Type B pancreatic cell (in vitro differentiated cells): ENCODE measurements at regions not wholly inside any gene's neighbourhood (a gene's known extent, or its start where the extent isn't known, plus 50 kb on each side); places are given as distances from the start of the nearest gene placed in this dataset.

Experiments used
- DNase-seq: peaks from one replicate; pipeline ENCODE4 v3.0.0; 2021; ENCODE audit warnings: mixed read lengths; ENCODE audit not compliant: unreplicated experiment; ENCODE audit errors: extremely low spot score
- H3K27ac Mint-ChIP-seq: 2 replicates; pipeline ENCODE4 v1.8.0; 2021; ENCODE audit warnings: mild to moderate bottlenecking, mixed read lengths
- H3K27me3 Mint-ChIP-seq: 2 replicates; pipeline ENCODE4 v1.8.0; 2021; ENCODE audit warnings: mixed read lengths
- H3K36me3 Mint-ChIP-seq: 2 replicates; pipeline ENCODE4 v1.8.0; 2021; ENCODE audit warnings: mixed read lengths
- H3K4me1 Mint-ChIP-seq: one replicate; pipeline ENCODE4 v1.8.0; 2021; ENCODE audit warnings: mixed read lengths; ENCODE audit not compliant: unreplicated experiment
- H3K4me3 Mint-ChIP-seq: 2 replicates; pipeline ENCODE4 v1.8.0; 2021; ENCODE audit warnings: mild to moderate bottlenecking, mixed read lengths
- H3K9me3 Mint-ChIP-seq: 2 replicates; pipeline ENCODE4 v1.8.0; 2021; ENCODE audit warnings: mixed read lengths
- TF ChIP-seq, protein P1 (sequence below): fragments of 200-600 bp; sonication (generic); conservative IDR thresholded peaks from 2 replicates; pipeline ENCODE4 v1.5.0; 2021; ENCODE audit warnings: antibody characterized with exemption, mild to moderate bottlenecking

DNA sequence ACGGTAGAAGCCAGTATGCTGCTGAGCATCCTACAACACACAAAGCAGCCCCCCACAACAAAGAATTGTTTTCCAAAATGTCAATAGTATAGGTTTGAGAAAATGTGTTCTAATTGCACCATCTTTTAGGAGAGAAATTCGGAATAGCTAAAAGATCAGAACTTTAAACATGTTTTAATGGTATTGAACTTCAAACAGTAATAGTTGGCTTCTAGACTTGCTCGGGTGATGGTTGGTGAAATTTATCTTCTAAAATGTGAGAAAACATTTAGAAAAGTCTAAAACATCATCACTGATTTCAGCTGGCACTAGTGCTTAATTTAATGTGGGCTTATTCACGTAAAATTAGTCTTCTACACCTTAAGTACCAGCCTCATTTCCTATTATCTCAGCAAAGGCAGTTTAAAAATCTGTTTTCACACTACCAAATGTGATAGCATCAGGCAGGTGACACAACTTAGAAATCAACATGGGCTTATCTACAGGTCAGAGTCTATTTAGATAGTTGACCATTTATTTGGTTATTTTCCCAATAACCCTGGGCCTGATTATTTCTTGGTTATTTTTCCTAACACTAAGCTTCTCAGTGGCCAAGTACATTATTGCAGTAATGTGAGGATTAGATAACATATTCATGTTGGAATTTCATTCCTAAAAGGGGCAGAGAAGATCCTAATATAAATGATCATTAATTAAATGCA lies 399.3 kb upstream of the PKN2 start:
- Mint-ChIP-seq H3K4me1 (no peaks in the 10 kb centered on the region), H3K27ac (no peak overlapping the region), H3K9me3 (no peaks in the 10 kb centered on the region), H3K4me3 (no peak overlapping the region), H3K36me3 (no peaks in the 10 kb centered on the region), H3K27me3 (no peaks in the 10 kb centered on the region)
- DNase-seq = no peak
- TF ChIP-seq, protein P1, sequence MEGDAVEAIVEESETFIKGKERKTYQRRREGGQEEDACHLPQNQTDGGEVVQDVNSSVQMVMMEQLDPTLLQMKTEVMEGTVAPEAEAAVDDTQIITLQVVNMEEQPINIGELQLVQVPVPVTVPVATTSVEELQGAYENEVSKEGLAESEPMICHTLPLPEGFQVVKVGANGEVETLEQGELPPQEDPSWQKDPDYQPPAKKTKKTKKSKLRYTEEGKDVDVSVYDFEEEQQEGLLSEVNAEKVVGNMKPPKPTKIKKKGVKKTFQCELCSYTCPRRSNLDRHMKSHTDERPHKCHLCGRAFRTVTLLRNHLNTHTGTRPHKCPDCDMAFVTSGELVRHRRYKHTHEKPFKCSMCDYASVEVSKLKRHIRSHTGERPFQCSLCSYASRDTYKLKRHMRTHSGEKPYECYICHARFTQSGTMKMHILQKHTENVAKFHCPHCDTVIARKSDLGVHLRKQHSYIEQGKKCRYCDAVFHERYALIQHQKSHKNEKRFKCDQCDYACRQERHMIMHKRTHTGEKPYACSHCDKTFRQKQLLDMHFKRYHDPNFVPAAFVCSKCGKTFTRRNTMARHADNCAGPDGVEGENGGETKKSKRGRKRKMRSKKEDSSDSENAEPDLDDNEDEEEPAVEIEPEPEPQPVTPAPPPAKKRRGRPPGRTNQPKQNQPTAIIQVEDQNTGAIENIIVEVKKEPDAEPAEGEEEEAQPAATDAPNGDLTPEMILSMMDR = no peak

DNA sequence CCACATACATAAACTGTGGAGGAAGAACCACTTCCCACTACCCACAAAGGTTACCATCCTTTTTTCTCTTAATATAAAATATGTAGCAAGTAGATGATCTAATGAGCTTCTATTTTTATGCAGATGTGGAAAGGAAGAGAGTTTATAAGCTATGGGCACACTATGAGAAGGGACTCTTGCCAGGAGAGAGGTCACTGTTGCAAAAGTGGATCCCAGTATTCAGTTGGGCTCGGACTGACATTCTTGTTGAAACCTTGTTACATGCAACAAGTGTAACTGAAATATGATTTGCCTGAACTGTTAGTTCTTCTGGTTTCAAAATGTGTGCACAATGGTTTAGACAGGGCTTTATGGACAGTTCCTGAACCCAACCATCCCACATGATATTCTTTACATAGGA lies 397.4 kb upstream of the PKN2 start:
- TF ChIP-seq, protein P1 = no peak
- Mint-ChIP-seq H3K36me3 (no peaks in the 10 kb centered on the region), H3K9me3 (no peaks in the 10 kb centered on the region), H3K4me1 (no peaks in the 10 kb centered on the region), H3K27me3 (peaks cover 5% of the 10 kb centered on the region), H3K27ac (no peak overlapping the region), H3K4me3 (no peak overlapping the region)
- DNase-seq = no peak

DNA sequence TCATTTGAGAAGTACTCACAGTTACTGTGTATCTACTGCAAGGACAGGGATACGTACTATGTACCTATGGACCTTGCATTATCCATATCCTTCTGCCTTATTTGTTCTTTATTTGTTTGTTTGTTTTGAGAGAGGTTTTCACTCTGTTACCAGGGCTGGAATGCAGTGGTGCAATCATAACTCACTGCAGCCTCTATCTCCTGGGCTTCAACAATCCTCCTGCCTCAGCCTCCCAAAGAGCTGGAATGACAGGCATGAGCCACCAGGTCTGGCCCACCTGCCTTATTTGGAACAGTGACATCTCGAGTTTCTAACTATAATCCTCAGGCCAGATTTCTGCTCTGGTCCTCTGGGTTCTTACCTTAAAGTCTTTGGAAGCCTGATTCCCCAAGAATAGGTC lies 395.5 kb upstream of the PKN2 start:
- DNase-seq = no peak
- H3K27me3 Mint-ChIP-seq = peaks cover 5% of the 10 kb centered on the region
- TF ChIP-seq, protein P1 = no peak
- H3K27ac Mint-ChIP-seq = no peak overlapping the region
- no peak overlapping the region for H3K4me3 Mint-ChIP-seq
- no peaks in the 10 kb centered on the region for H3K9me3 Mint-ChIP-seq
- no peaks in the 10 kb centered on the region for H3K36me3 Mint-ChIP-seq
- no peaks in the 10 kb centered on the region for H3K4me1 Mint-ChIP-seq

DNA sequence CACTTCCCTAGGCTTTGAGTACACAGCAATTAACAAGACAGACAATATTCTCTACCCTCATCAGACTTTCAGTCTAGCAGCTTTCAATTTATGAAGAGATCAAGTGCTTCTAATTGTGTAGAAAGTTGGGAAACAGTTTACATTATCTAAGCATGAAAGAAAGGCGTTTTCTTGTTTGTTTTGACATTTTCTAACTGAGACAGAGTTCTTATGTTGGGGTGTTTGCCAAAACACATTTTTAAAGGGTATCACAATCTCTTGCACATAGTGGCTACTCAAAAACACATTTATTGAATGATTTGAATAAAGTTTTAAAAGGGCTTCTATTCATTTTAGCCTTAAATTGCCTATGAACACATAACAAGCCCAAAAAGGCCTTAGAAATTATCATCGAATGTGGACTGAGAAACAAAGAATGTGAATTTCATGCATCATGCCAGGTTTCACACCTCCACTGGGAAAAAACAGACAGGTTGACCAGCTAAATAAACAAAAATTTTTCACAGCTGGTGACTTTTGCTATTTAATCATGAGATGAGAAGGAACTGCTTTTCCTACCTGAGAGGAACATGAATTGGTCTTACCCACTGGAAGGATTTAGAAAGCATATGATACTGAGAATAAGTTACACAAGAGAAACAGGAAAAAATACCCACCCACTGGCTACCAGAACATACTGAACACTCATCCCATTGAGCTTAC lies 394.5 kb upstream of the PKN2 start:
- no peak overlapping the region for H3K27ac Mint-ChIP-seq
- no peak overlapping the region for H3K4me3 Mint-ChIP-seq
- H3K36me3 Mint-ChIP-seq = no peaks in the 10 kb centered on the region
- no peak for DNase-seq
- TF ChIP-seq, protein P1 = no peak
- H3K9me3 Mint-ChIP-seq = no peaks in the 10 kb centered on the region
- H3K27me3 Mint-ChIP-seq = peaks cover 8% of the 10 kb centered on the region
- no peaks in the 10 kb centered on the region for H3K4me1 Mint-ChIP-seq

DNA sequence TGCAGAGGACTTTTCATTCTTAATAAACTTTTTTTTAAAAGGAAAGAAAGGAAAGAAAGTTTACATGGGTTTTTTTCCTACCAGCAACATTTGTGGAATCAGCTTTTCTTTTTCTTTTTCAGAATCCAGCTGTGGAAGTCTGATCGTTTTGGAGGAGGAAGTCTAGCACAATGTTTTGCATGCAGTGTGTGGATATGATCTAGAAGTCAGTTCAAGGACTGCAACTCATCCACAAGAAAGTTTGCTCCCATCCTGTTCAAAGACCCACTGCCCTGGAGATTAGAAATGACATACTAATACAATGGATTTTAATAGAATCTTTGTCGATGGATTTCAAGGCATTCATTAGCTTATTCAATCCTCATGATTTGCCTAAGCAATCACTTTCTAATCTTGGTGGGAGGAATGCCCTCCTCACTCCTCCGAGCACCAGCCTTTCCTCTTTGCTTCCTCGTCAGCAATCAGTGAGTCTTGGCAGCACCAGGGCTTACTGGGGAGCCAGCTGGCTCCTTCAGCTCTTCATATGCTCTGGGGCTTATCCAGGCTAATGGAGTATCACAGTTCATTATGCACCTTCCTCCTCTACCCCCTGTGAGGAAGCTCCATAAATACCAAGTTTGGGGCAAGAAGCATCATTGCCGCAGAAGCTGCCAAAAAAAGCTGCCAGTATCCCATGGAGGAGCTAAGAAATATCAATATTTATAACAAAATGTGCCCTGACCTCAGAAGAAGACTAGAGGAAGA lies 392.3 kb upstream of the PKN2 start:
- no peaks in the 10 kb centered on the region for H3K4me1 Mint-ChIP-seq
- no peak for DNase-seq
- H3K27me3 Mint-ChIP-seq = peaks cover 8% of the 10 kb centered on the region
- H3K27ac Mint-ChIP-seq = no peak overlapping the region
- TF ChIP-seq, protein P1 = no peak
- no peaks in the 10 kb centered on the region for H3K36me3 Mint-ChIP-seq
- H3K9me3 Mint-ChIP-seq = no peaks in the 10 kb centered on the region
- no peak overlapping the region for H3K4me3 Mint-ChIP-seq
